NCI-H345 treated with DMSO at 0.1 percent for 48 hours (cell line): ENCODE measurements at regions not wholly inside any gene's neighbourhood (a gene's known extent, or its start where the extent isn't known, plus 50 kb on each side); places are given as distances from the start of the nearest gene placed in this dataset.

Experiments used
- DNase-seq: peaks from one replicate; lab custom pipeline; 2025; ENCODE audit not compliant: unreplicated experiment; lab: John Stamatoyannopoulos, UW

DNA sequence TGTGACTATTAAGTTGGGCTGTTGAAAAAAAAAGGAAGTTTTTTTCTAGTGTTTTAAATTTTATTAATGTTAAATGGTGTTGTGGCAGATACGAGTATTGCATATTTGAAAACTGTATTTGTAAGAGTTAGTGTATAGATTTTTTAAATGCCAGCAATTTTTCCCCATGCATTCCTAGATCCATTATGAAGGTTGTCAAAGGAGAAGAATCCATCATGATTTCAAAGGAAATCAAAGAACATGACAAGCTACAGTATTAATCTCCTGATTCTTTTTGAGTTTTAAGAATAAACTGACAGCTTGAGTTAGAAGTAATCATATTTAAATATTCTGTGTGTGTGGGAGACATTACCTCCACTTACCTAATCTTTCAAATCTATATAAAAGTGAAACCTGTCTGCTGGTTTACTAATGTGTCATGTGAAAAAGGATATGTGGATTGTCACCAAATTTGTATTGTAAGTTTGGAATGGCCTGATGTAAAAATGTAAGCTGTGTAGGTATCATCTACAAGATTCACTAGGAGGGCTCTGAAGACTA, 111.0 kb upstream of the HS3ST5 start:
- DNase-seq = no peak

DNA sequence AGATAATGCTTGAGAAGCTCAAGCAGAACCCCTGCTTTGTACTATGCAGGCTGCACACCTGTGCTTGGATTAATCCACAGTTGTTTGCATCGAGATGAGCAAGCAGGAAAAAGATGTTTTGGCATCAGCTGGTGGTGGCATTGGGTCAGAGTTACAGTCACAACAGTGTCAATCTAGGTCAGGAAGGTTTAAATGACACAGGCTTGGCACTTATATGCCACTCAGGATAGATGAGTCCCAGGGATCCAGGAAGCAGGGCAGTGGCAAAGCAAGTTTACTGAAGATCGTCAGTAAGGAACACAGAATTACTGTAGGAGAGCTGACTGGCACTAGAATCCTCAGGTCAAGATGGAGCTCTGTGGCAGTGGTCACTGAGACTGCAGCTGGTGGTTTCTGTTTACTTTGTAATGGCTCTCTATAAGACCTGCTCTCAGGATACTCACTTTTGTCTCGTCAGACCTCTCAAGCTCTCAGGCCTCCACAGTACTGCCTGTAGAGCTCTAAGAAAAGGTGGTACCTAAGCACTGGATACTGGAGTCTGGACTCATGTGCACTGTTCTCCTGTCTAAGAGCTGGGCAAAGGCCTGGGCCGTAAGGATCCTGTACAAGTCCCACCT, 110.1 kb upstream of the HS3ST5 start:
- no peak for DNase-seq

DNA sequence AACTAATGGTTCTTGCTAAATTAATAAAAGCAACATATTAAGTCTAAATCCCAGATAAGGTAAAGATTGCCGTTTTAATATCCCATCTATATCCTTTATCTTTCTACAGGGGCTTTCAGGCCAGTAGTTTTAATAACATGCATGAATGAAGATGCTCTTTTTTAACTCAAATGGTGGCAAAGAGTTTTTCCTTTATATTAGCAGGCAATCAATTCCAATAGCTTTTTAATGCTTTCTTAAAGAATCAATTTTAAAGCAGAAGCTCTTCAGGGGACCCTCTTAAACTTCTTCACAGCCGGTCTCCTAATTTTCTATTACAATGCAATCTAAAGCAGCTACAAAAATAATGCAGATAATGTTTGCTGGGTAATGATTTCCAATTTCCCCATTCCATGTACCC, 107.8 kb upstream of the HS3ST5 start:
- no peak for DNase-seq

DNA sequence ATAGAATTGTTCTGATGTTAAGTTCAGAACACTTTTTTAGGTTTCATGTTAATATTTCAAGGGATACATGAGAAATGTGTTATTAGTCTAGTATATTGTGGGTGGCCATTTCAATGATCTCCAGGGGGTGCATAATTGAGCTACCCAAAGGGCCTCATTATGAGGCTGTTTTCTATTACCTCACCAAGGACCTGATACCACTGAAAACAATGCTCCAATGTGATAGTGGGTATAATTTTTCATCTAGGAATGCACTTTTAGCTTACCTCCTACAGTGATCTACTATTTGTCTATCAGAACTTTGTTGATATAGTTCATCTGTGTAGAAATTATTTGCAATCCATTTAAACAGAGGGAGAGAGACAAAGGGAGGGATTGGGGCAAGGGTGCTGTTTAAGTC, 106.8 kb upstream of the HS3ST5 start:
- no peak for DNase-seq

- no peak for DNase-seq
These were observed 103.5 kb upstream of the HS3ST5 start for GRCh38 chr6:114446342-114446741.

DNA sequence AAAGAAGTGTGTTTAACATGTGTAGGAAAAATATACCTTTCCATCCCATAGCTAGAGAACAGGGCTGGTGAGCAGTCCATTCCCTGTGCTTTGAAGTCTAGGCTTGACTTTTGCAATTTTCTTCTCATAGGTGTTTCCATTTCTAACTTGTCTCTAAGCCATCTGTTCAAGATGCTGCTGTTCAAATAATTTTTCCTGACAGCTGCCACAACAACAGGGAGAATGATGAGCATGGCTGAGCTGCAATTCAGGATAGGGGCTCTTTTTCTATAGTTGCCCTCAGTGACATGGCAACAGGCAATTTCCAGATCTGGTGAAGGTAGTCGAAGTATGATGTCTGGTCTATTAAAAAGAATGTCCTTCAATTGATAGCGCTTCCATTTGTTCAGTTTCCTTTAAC, 103.0 kb upstream of the HS3ST5 start:
- no peak for DNase-seq

DNA sequence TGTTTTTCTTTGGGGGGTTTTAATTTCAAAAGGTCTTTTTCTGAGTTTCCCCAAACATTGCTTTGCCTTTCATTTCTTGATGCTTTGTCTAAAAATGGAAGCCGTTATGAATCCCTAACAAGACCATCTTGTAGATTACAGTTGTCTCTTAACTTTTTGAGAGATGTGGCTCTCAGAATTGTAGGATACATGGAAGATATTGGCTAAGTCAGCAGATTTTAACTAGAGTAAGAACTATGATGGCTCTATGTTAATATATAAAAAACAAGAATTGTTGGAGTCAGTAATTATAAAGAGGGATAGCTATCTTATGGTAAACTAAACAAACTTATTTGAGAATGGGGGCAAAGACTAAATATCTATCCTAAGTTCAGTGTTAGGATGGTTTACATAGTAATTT, 96.6 kb upstream of the HS3ST5 start:
- DNase-seq = no peak

GRCh38 chr6:114437235-114437634, 94.4 kb upstream of the HS3ST5 start:
- DNase-seq = no peak

GRCh38 chr6:114436691-114437090, 93.9 kb upstream of the HS3ST5 start:
- DNase-seq = no peak

DNA sequence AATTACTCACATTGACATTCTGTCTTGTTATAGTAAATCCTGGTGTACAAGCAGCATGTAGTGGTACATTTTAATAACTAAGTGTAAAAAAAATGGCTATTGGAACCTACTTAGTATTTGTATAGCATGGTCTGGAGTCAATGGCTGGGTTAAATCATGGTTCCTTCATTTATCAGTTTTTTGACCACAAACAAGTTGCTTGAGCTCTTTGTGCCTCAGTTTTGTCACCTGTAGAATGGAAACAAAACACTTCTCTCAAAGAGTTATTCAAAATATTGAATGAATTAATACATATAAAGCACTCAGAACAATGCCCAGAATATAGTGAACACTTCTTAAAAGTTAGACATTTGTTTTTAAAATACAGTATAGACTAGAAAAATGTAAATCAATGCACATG, 93.2 kb upstream of the HS3ST5 start:
- DNase-seq = no peak

DNA sequence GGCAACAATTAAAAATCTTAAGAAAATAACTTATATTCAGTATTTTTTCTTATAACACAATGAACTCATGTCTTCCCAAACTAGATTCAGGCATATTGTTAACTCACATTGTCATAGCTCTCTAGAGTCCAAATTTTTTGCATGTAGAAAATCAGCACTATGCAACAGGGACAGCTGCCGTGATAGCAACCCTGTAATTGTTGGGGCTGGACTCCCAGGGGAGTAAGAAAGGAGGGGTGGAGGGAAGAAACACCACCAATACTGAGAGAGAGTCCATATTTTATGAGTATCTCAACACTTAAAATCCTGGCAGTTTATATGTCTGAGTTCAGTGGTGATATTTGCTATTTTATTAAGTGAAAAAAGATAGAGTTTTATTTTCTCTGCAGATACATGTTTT, 89.6 kb upstream of the HS3ST5 start:
- no peak for DNase-seq

DNA sequence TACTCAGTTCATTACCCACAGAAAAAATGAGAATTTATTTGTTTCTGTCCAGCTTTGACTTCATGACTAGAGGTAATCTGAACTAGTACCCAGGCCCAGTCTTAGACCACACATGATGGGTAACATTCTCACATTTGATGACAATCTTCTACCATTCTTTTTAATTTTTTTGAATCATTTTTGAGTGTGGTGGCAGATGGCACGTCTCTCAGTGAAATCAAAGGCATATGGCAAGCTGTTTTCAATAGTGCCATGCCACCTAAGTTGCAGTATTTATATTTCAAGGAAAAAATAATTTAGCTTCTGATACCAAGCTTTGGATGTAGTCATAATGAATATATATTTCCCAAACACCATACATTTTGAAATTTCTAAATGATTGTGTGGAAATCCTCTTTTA, 88.8 kb upstream of the HS3ST5 start:
- DNase-seq = no peak

DNA sequence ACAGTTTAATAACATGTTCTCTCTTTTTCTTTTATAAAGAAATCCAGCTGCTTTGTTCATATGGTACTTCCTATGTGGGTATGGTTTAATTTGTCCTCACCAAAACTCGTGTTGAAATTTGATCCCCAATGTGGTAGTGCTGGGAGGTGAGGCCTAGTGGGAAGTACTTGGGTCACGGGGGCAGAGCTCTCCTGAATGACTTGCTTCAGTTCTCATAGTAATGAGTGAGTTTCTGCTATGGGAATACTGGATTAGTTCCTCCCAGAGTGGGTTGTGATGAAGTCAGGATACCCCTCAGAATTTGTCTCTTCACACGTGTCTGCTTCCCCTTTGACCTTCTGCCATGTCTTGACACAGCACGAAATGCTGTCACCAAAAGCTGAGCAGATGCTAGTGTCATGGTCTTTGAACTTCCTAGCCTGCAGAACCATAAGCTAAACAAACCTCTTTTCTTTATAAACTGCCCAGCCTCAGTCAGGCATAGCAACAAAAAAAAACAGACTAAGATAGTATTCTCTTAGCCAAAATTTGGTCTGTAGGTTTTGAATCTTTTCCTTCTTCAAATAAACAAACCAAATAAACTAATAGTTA, 87.8 kb upstream of the HS3ST5 start:
- DNase-seq = no peak

DNA sequence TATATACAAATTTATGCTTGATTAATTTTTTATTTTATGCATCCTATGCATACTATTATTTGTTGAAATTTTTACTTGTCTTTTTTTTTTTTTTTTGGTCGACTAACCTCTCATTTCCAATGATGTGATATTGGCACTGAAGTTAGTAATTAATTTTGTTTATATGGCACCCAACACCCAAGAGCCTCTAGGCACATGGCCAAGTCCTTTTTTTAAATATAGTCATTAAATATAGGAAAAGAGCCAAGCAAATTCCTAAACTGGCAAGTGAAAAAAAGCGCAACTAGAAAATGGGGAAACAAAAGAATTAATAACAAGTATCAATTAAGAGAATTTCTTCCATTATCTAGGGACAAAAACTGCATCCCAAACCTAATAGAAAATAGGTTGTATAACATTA, 85.5 kb upstream of the HS3ST5 start:
- no peak for DNase-seq

DNA sequence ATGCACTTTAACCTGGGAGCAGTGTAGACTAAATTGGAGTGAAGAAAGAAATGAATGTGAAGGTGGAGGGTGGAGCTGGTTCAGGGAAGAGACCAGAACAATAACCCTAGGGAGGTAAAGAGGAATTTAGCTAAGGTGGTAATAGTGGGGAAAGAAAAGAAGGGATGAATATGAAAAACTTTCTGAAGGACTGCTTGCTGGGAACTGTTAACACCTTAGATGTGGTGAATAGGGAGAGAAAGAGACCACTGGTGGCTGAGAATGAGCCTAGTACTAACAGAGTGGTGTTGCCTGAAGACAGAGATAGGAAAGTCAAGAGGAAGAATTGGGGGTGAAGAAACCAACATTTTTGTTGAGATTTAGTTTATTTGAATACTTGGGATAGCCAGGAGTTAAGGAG, 78.4 kb upstream of the HS3ST5 start:
- DNase-seq = no peak

DNA sequence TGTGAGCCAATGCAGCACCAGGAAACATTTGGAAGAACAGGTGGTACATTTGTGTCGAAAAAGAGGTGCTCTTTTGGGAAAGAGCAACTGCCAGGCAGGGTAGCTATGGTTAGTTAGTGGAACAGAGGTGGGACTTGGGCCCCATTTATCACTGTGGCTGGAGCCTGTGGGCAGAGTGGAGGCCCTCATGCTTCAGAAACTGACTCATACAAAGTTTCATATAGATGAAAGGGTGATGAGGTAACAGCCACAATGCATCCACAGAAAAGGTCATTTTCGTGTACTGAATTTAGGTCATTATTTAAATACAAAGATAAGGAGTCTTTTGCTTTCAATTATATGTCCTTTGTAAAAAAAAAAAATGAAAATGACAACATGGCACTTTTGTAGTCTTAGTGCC, 76.4 kb upstream of the HS3ST5 start:
- DNase-seq = no peak

- no peak for DNase-seq
These were observed 75.6 kb upstream of the HS3ST5 start for GRCh38 chr6:114418304-114418972.

- no peak for DNase-seq
These were observed 64.7 kb upstream of the HS3ST5 start for GRCh38 chr6:114407426-114408035.

DNA sequence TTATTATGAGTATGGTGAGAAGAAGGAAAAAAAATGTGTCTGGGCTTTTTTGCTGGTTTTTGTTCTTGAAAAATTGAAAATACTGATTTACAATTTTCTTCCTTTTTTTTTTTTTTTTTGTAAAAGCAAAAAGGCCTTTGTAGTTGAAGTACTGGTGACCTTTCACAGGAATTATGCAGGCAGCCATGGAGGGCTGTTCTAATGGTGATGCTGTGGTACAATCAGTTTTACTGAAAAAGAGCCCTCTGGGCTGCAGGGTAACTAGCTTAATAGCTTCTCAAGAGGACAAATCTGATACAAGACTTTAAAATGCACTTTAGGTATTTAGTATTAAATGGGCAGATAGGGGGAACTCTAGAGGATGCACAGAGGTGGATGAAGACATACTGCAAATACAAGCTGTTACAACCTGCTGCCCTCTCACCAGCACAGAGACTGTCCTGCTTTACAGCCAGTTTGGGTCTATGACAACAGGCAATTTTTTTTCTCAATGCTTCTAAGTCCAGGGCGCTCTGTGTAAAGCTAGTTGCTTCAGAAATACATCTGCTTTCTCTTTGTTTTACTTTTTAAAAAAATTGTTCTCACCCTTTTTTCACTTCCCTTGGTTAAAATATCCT, 61.6 kb upstream of the HS3ST5 start:
- no peak for DNase-seq

DNA sequence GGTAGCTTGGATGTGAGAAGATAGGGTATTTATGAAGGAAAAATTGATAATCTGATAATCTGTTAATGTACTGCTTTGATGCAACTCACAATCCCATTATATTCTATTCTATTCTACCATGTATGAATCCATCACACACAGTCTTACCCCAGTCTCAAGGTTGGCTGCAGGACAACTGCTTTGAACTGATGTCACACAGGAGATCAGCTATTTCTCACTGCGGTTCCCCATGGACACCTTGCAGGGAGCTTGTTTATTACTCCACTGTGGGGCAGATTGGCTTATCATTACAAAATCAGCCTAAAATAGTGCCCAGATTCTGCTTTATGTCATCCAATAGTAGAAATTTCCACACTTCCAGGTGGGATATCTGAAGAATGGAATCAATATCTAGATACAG, 61.0 kb upstream of the HS3ST5 start:
- DNase-seq = no peak

GRCh38 chr6:114398481-114398880, 55.7 kb upstream of the HS3ST5 start:
- DNase-seq = no peak
